ENCODE measurements at regions not wholly inside any gene's neighbourhood (a gene's known extent, or its start where the extent isn't known, plus 50 kb on each side); places are given as distances from the start of the nearest gene placed in this dataset.

GRCh38 chr2:200179151-200179550, 127.3 kb upstream of the SPATS2L start:
- no peak for DNase-seq
- intact Hi-C loops (cut with micrococcal nuclease): no loop called here
- Histone ChIP-seq H3K4me2 (ENCODE audit: low read length) (no peak overlapping the region), H3F3A (ENCODE audit: low read length, unreplicated experiment) (no peaks in the 10 kb centered on the region), H3K79me2 (ENCODE audit: low read length) (no peaks in the 10 kb centered on the region), H4K20me1 (ENCODE audit: low read length) (no peaks in the 10 kb centered on the region), H3K4me3 (ENCODE audit: low read length) (no peak overlapping the region), H3K27me3 (ENCODE audit: low read length) (no peaks in the 10 kb centered on the region), H3K9me2 (replicated peaks; ENCODE audit: low read length) (no peaks in the 10 kb centered on the region), H3K36me3 (ENCODE audit: low read depth, low read length) (no peaks in the 10 kb centered on the region), H3K27ac (ENCODE audit: low read length) (no peak overlapping the region), H3K9me3 (ENCODE audit: low read length) (no peaks in the 10 kb centered on the region), H3K9ac (ENCODE audit: low read length) (no peak overlapping the region), H3K4me1 (ENCODE audit: insufficient read depth, low read length) (no peaks in the 10 kb centered on the region), H2AFZ (ENCODE audit: low read length) (no peak overlapping the region)
- TF ChIP-seq CTCF (conservative IDR thresholded peaks at IDR 0.05; ENCODE audit: low read depth, low read length): no peak
- TF ChIP-seq EZH2 (IDR thresholded peaks at IDR 0.05; ENCODE audit: low read length, unreplicated experiment): no peak
- TF ChIP-seq EZH2phosphoT487 (IDR thresholded peaks at IDR 0.05; ENCODE audit: borderline replicate concordance, low read length): no peak
- no peak for ATAC-seq
- ChIA-PET POLR2A (ENCODE audit: unreplicated experiment) (no interaction called here), CTCF (no interaction called here)
- no TSS peak for BruUV-seq (replicated peaks)

- no peak overlapping the region for H3K9ac ChIP-seq (ENCODE audit: low read length)
- DNase-seq (no peak), ATAC-seq (no peak)
- intact Hi-C loops (cut with micrococcal nuclease): no loop called here
- ChIA-PET CTCF (no interaction called here), POLR2A (ENCODE audit: unreplicated experiment) (no interaction called here)
- no peaks in the 10 kb centered on the region for H3K79me2 ChIP-seq (ENCODE audit: low read length)
- H3K4me1 ChIP-seq (ENCODE audit: insufficient read depth, low read length): no peaks in the 10 kb centered on the region
- no peak overlapping the region for H3K27ac ChIP-seq (ENCODE audit: low read length)
- no peaks in the 10 kb centered on the region for H3K9me3 ChIP-seq (ENCODE audit: low read length)
- no peak overlapping the region for H3K4me2 ChIP-seq (ENCODE audit: low read length)
- no peaks in the 10 kb centered on the region for H3K9me2 ChIP-seq (replicated peaks; ENCODE audit: low read length)
- TF ChIP-seq EZH2phosphoT487 (IDR thresholded peaks at IDR 0.05; ENCODE audit: borderline replicate concordance, low read length): no peak
- TF ChIP-seq EZH2 (IDR thresholded peaks at IDR 0.05; ENCODE audit: low read length, unreplicated experiment): no peak
- no peak for TF ChIP-seq CTCF (conservative IDR thresholded peaks at IDR 0.05; ENCODE audit: low read depth, low read length)
- no peak overlapping the region for H2AFZ ChIP-seq (ENCODE audit: low read length)
- no peaks in the 10 kb centered on the region for H3K36me3 ChIP-seq (ENCODE audit: low read depth, low read length)
- H3F3A ChIP-seq (ENCODE audit: low read length, unreplicated experiment): no peaks in the 10 kb centered on the region
- no peaks in the 10 kb centered on the region for H3K27me3 ChIP-seq (ENCODE audit: low read length)
- H4K20me1 ChIP-seq (ENCODE audit: low read length): no peaks in the 10 kb centered on the region
- no TSS peak for BruUV-seq (replicated peaks)
- H3K4me3 ChIP-seq (ENCODE audit: low read length): no peak overlapping the region
Observed at GRCh38 chr2:200180943-200181342, 125.5 kb upstream of the SPATS2L start.

GRCh38 chr2:200181755-200182154, 124.7 kb upstream of the SPATS2L start:
- Histone ChIP-seq H3K9me3 (ENCODE audit: low read length) (no peaks in the 10 kb centered on the region), H4K20me1 (ENCODE audit: low read length) (no peaks in the 10 kb centered on the region), H3K9me2 (replicated peaks; ENCODE audit: low read length) (no peaks in the 10 kb centered on the region), H3K27me3 (ENCODE audit: low read length) (no peaks in the 10 kb centered on the region), H3K9ac (ENCODE audit: low read length) (no peak overlapping the region), H3K4me2 (ENCODE audit: low read length) (no peak overlapping the region), H3K36me3 (ENCODE audit: low read depth, low read length) (no peaks in the 10 kb centered on the region), H3K27ac (ENCODE audit: low read length) (no peak overlapping the region), H3K4me3 (ENCODE audit: low read length) (no peak overlapping the region), H3K79me2 (ENCODE audit: low read length) (no peaks in the 10 kb centered on the region), H2AFZ (ENCODE audit: low read length) (no peak overlapping the region), H3K4me1 (ENCODE audit: insufficient read depth, low read length) (no peaks in the 10 kb centered on the region), H3F3A (ENCODE audit: low read length, unreplicated experiment) (no peaks in the 10 kb centered on the region)
- no TSS peak for BruUV-seq (replicated peaks)
- ATAC-seq (no peak), DNase-seq (no peak)
- ChIA-PET POLR2A (ENCODE audit: unreplicated experiment) (no interaction called here), CTCF (no interaction called here)
- TF ChIP-seq CTCF (conservative IDR thresholded peaks at IDR 0.05; ENCODE audit: low read depth, low read length) (no peak), EZH2 (IDR thresholded peaks at IDR 0.05; ENCODE audit: low read length, unreplicated experiment) (no peak), EZH2phosphoT487 (IDR thresholded peaks at IDR 0.05; ENCODE audit: borderline replicate concordance, low read length) (no peak)
- intact Hi-C loops (cut with micrococcal nuclease): no loop called here
